ENCODE measurements at regions not wholly inside any gene's neighbourhood (a gene's known extent, or its start where the extent isn't known, plus 50 kb on each side); places are given as distances from the start of the nearest gene placed in this dataset.

GRCh38 chr9:85260275-85260845 lies 481.4 kb downstream of the AGTPBP1 start:
- intact Hi-C loops (cut with DNase I), result loop anchor here in 2 of 4 donors (5.0 to 10.0 kb wide), 2 partner anchors 593 to 866 kb away; partner anchors contain the start of gene NTRK2 (in 1 of the 2)
- Histone ChIP-seq H3K4me1 (ENCODE audit: control insufficient read depth, insufficient read depth, low read length) (no peaks in the 10 kb centered on the region), H3K9me3 (ENCODE audit: control insufficient read depth, low read length) (no peaks in the 10 kb centered on the region), H3K4me3 (ENCODE audit: low read length) (no peak overlapping the region), H3K27ac (ENCODE audit: low read length) (no peak overlapping the region), H3K27me3 (ENCODE audit: control insufficient read depth, insufficient read depth) (no peaks in the 10 kb centered on the region)
- DNase-seq, result no peak
- WGBS, result 90% methylated on average over 2 of the region's 2 CpGs
- no peak for ATAC-seq

DNA sequence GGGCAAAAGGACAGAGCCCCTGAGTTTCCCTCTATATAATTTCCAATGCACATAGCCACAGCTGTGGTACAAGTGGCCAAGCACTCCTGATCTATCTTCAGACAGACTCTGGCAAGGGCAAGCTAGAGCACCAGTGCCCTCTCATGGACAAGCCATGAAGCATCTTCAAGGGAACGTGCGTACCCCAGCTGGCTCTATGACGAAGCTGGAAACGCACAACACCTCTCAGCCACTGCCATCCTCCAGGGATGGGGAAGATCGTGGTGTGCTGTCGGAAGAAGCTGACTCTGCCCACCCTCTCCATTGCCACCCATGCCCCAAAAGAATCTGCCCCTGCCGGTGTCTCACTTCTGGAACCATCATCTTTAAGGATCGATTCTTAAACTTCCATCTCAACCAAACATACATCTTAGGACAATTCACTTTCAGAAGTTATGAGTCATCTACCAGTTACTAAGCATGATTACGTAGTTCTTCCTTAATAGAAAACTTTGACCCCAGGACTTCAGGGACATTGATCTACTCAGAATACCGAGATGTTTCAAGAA lies 482.9 kb downstream of the AGTPBP1 start:
- Histone ChIP-seq H3K9me3 (ENCODE audit: control insufficient read depth, low read length) (no peaks in the 10 kb centered on the region), H3K4me1 (ENCODE audit: control insufficient read depth, insufficient read depth, low read length) (no peaks in the 10 kb centered on the region), H3K4me3 (ENCODE audit: low read length) (no peak overlapping the region), H3K27ac (ENCODE audit: low read length) (no peak overlapping the region), H3K27me3 (ENCODE audit: control insufficient read depth, insufficient read depth) (no peaks in the 10 kb centered on the region)
- DNase-seq (peak; percentile 53 to 74 (median 72)), ATAC-seq (peak; percentile 83 to 88)
- 32% methylated on average over 10 of the region's 10 CpGs for WGBS
- intact Hi-C loops (cut with DNase I), result loop anchor here in 2 of 4 donors (5.0 to 10.0 kb wide), 2 partner anchors 854 to 862 kb away; no protein-coding TSS in a partner anchor

DNA sequence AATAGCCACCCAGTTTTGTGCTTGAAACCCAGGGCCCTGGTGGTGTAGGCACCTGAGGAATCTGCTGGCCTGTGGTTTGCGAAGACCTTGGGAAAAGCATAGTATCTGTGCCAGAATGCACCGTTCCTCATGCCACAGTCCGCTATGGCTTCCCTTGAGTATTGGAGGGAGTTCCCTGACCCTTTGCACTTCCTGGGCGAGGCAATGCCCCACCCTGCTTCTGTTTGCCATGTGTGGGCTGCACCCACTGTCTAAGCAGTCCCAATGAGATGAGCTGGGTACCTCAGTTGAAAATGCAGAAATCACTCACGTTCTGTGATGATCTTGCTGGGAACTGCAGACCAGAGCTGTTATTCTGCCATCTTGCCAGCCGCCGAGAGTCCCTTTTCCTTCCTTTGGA lies 483.5 kb downstream of the AGTPBP1 start:
- Histone ChIP-seq H3K9me3 (ENCODE audit: control insufficient read depth, low read length) (no peaks in the 10 kb centered on the region), H3K27ac (ENCODE audit: low read length) (no peak overlapping the region), H3K27me3 (ENCODE audit: control insufficient read depth, insufficient read depth) (no peaks in the 10 kb centered on the region), H3K4me1 (ENCODE audit: control insufficient read depth, insufficient read depth, low read length) (no peaks in the 10 kb centered on the region), H3K4me3 (ENCODE audit: low read length) (no peak overlapping the region)
- WGBS, result 82% methylated on average over 7 of the region's 7 CpGs
- ATAC-seq, result no peak
- intact Hi-C loops (cut with DNase I), result loop anchor here in 2 of 4 donors (5.0 to 10.0 kb wide), 2 partner anchors 853 to 861 kb away; no protein-coding TSS in a partner anchor
- no peak for DNase-seq

DNA sequence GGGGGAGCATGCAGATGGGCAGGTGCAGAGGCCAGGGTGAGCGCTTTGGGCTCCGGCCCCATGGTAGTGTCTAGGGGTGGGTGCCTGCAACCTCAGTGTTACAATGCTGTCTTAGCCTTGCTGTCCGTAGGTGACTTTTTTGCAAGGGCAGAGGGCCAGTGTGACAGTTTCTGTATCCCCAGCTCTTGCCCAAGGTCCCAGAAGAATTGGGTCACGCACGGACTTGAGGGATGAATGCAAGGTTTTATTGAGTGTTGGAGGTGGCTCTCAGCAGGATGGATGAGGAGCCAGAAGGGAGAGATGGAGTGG lies 492.5 kb downstream of the AGTPBP1 start:
- Histone ChIP-seq H3K27me3 (ENCODE audit: control insufficient read depth, insufficient read depth) (no peaks in the 10 kb centered on the region), H3K9me3 (ENCODE audit: control insufficient read depth, low read length) (no peaks in the 10 kb centered on the region), H3K4me3 (ENCODE audit: low read length) (no peak overlapping the region), H3K4me1 (ENCODE audit: control insufficient read depth, insufficient read depth, low read length) (peaks cover 4% of the 10 kb centered on the region), H3K27ac (ENCODE audit: low read length) (no peak overlapping the region)
- WGBS, result 87% methylated on average over 5 of the region's 5 CpGs
- intact Hi-C loops (cut with DNase I), result no loop called here
- no peak for DNase-seq
- no peak for ATAC-seq

- H3K4me3 ChIP-seq (ENCODE audit: low read length), result no peak overlapping the region
- ATAC-seq (peak; percentile 64 to 80), DNase-seq (no peak)
- 91% methylated on average over 2 of the region's 2 CpGs for WGBS
- H3K4me1 ChIP-seq (ENCODE audit: control insufficient read depth, insufficient read depth, low read length), result peaks cover 4% of the 10 kb centered on the region
- intact Hi-C loops (cut with DNase I), result no loop called here
- no peak overlapping the region for H3K27ac ChIP-seq (ENCODE audit: low read length)
- H3K9me3 ChIP-seq (ENCODE audit: control insufficient read depth, low read length), result no peaks in the 10 kb centered on the region
- no peaks in the 10 kb centered on the region for H3K27me3 ChIP-seq (ENCODE audit: control insufficient read depth, insufficient read depth)
These were observed 493.0 kb downstream of the AGTPBP1 start for GRCh38 chr9:85248514-85249312.

DNA sequence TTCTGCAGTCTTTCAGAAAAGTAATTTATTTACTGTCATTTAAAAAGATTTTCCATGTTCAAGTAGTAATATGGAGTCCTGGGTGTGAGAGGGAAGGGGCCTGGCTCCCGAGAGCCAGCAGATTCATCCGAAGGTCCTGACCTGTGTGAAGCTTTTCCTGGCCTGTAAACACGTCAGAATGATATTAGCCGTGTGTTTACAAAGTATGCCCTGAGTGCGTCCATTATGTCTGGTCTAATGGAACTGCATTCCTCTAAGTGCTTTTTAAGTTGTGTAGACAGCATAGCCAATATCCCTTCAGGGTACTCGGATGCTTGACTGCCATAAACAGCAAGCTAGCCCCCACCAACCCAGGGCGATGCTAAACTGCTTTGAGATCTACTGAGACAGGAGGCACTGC lies 495.2 kb downstream of the AGTPBP1 start:
- WGBS, result 82% methylated on average over 7 of the region's 7 CpGs
- intact Hi-C loops (cut with DNase I), result no loop called here
- Histone ChIP-seq H3K27me3 (ENCODE audit: control insufficient read depth, insufficient read depth) (no peaks in the 10 kb centered on the region), H3K9me3 (ENCODE audit: control insufficient read depth, low read length) (no peaks in the 10 kb centered on the region), H3K4me3 (ENCODE audit: low read length) (no peak overlapping the region), H3K27ac (ENCODE audit: low read length) (no peak overlapping the region), H3K4me1 (ENCODE audit: control insufficient read depth, insufficient read depth, low read length) (peaks cover 4% of the 10 kb centered on the region)
- no peak for DNase-seq
- ATAC-seq, result no peak

DNA sequence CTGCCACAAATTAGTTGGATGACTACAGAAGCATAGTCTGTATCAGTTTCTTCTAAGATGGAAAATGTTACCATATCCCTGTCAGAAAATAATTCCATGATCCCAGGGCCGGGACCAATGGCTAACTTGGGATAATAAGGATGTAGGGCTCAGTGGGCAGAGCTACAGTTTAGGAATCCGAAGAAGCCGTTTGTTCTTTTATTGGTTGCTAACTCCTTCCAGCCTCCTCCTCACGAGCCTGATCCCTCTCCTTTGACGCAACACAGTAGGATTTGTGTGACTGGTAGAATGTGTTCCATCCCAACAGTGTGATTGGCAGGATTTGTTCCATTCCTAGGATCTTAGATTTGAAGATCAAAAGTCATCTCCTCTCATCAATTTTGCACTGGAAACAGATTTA lies 496.9 kb downstream of the AGTPBP1 start:
- no peak for DNase-seq
- 76% methylated on average over 5 of the region's 5 CpGs for WGBS
- intact Hi-C loops (cut with DNase I), result no loop called here
- no peak overlapping the region for H3K4me3 ChIP-seq (ENCODE audit: low read length)
- ATAC-seq, result no peak
- peaks cover 4% of the 10 kb centered on the region for H3K4me1 ChIP-seq (ENCODE audit: control insufficient read depth, insufficient read depth, low read length)
- no peaks in the 10 kb centered on the region for H3K9me3 ChIP-seq (ENCODE audit: control insufficient read depth, low read length)
- no peaks in the 10 kb centered on the region for H3K27me3 ChIP-seq (ENCODE audit: control insufficient read depth, insufficient read depth)
- H3K27ac ChIP-seq (ENCODE audit: low read length), result no peak overlapping the region

DNA sequence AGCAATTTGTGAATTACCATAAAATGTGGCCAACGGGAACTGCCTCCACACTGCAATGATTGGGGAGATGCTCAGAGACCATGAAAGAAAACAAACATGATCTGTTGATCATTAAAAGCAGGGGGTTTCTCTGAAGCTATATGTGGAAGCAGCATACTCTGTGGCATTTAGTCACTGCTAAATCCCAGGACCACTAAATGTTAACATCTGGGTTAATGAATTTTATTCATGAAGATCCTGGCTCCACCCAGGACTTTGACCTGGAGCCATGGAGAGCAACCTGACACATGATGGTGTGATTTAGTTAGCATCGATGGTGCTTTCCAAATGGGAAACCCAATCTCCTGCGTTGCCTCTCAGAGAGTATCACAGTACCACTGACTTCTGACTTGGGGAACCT lies 497.8 kb downstream of the AGTPBP1 start:
- H3K9me3 ChIP-seq (ENCODE audit: control insufficient read depth, low read length), result no peaks in the 10 kb centered on the region
- no peaks in the 10 kb centered on the region for H3K27me3 ChIP-seq (ENCODE audit: control insufficient read depth, insufficient read depth)
- 94% methylated on average over 3 of the region's 3 CpGs for WGBS
- H3K27ac ChIP-seq (ENCODE audit: low read length), result no peak overlapping the region
- intact Hi-C loops (cut with DNase I), result no loop called here
- no peak for ATAC-seq
- DNase-seq, result no peak
- H3K4me3 ChIP-seq (ENCODE audit: low read length), result no peak overlapping the region
- peaks cover 3% of the 10 kb centered on the region for H3K4me1 ChIP-seq (ENCODE audit: control insufficient read depth, insufficient read depth, low read length)

GRCh38 chr9:85237478-85237877 lies 504.3 kb downstream of the AGTPBP1 start:
- no peaks in the 10 kb centered on the region for H3K27me3 ChIP-seq (ENCODE audit: control insufficient read depth, insufficient read depth)
- intact Hi-C loops (cut with DNase I), result no loop called here
- WGBS, result 0% methylated on average over 1 of the region's 1 CpG
- no peak overlapping the region for H3K4me3 ChIP-seq (ENCODE audit: low read length)
- H3K27ac ChIP-seq (ENCODE audit: low read length), result no peak overlapping the region
- no peak for DNase-seq
- no peaks in the 10 kb centered on the region for H3K9me3 ChIP-seq (ENCODE audit: control insufficient read depth, low read length)
- H3K4me1 ChIP-seq (ENCODE audit: control insufficient read depth, insufficient read depth, low read length), result no peaks in the 10 kb centered on the region
- no peak for ATAC-seq

GRCh38 chr9:85230081-85230480 lies 511.7 kb downstream of the AGTPBP1 start:
- no peak overlapping the region for H3K4me3 ChIP-seq (ENCODE audit: low read length)
- no peaks in the 10 kb centered on the region for H3K9me3 ChIP-seq (ENCODE audit: control insufficient read depth, low read length)
- H3K27me3 ChIP-seq (ENCODE audit: control insufficient read depth, insufficient read depth), result no peaks in the 10 kb centered on the region
- WGBS, result 89% methylated on average over 4 of the region's 4 CpGs
- no peak for ATAC-seq
- DNase-seq, result no peak
- H3K27ac ChIP-seq (ENCODE audit: low read length), result no peak overlapping the region
- intact Hi-C loops (cut with DNase I), result no loop called here
- no peaks in the 10 kb centered on the region for H3K4me1 ChIP-seq (ENCODE audit: control insufficient read depth, insufficient read depth, low read length)

GRCh38 chr9:85228111-85228855 lies 513.5 kb downstream of the AGTPBP1 start:
- no peaks in the 10 kb centered on the region for H3K9me3 ChIP-seq (ENCODE audit: control insufficient read depth, low read length)
- no peaks in the 10 kb centered on the region for H3K4me1 ChIP-seq (ENCODE audit: control insufficient read depth, insufficient read depth, low read length)
- DNase-seq, result no peak
- intact Hi-C loops (cut with DNase I), result no loop called here
- 66% methylated on average over 9 of the region's 9 CpGs for WGBS
- H3K27me3 ChIP-seq (ENCODE audit: control insufficient read depth, insufficient read depth), result no peaks in the 10 kb centered on the region
- no peak for ATAC-seq
- H3K4me3 ChIP-seq (ENCODE audit: low read length), result no peak overlapping the region
- H3K27ac ChIP-seq (ENCODE audit: low read length), result no peak overlapping the region
